ENCODE measurements at regions not wholly inside any gene's neighbourhood (a gene's known extent, or its start where the extent isn't known, plus 50 kb on each side); places are given as distances from the start of the nearest gene placed in this dataset.

- no peaks in the 10 kb centered on the region for H3K36me3 ChIP-seq (replicated peaks in 1 of 2; ENCODE audit: control insufficient read depth in 1 of 2, insufficient read depth in 2 of 2, low read length in 1 of 2)
- no peak overlapping the region for H3K4me2 ChIP-seq
- no peaks in the 10 kb centered on the region for H3K4me1 ChIP-seq (ENCODE audit: control insufficient read depth in 1 of 2, insufficient read depth in 2 of 2, low read depth in 1 of 2, low read length in 1 of 2)
- H3K9ac ChIP-seq: no peak overlapping the region
- TF ChIP-seq FOXJ3 (CRISPR knock-in tag; IDR thresholded peaks at IDR 0.05): no peak
- TF ChIP-seq MAX (IDR thresholded peaks at IDR 0.05; ENCODE audit: low read depth): no peak
- TF ChIP-seq USF1 (IDR thresholded peaks at IDR 0.05; ENCODE audit: borderline replicate concordance, low read depth): no peak
- TF ChIP-seq CTCF (IDR thresholded peaks at IDR 0.05): no peak
- TF ChIP-seq FOXM1 (IDR thresholded peaks at IDR 0.05; ENCODE audit: low read depth): no peak
- no peak for TF ChIP-seq REST (IDR thresholded peaks at IDR 0.05; ENCODE audit: low read depth, low read length)
- TF ChIP-seq JUND (IDR thresholded peaks at IDR 0.05): no peak
- TF ChIP-seq EZH2phosphoT487 (IDR thresholded peaks at IDR 0.05; ENCODE audit: borderline replicate concordance, low read depth): no peak
- no peak for TF ChIP-seq USF2 (IDR thresholded peaks at IDR 0.05; ENCODE audit: borderline replicate concordance, low read depth, low read length)
- TF ChIP-seq TCF12 (IDR thresholded peaks at IDR 0.05): no peak
- no peak for TF ChIP-seq RXRA (IDR thresholded peaks at IDR 0.05; ENCODE audit: borderline replicate concordance, low read depth)
- TF ChIP-seq NRF1 (IDR thresholded peaks at IDR 0.05; ENCODE audit: low read depth, low read length): no peak
- TF ChIP-seq SMC3 (IDR thresholded peaks at IDR 0.05; ENCODE audit: low read depth, low read length): no peak
- 13% methylated on average over 3 of the region's 3 CpGs for WGBS (ENCODE audit: low lambda C conversion rate)
- no peak overlapping the region for H3K27ac ChIP-seq (ENCODE audit: low read depth in 2 of 2, low read length in 1 of 2)
- DNase-seq: no peak
- no peaks in the 10 kb centered on the region for H3K9me3 ChIP-seq
- no peaks in the 10 kb centered on the region for H3K9me2 ChIP-seq
- POLR2A ChIA-PET: no interaction called here
- H2AFZ ChIP-seq (ENCODE audit: low read depth): no peak overlapping the region
- H3F3A ChIP-seq (replicated peaks; ENCODE audit: insufficient read depth): no peaks in the 10 kb centered on the region
- no peaks in the 10 kb centered on the region for H3K27me3 ChIP-seq (ENCODE audit: insufficient read depth)
- H4K20me1 ChIP-seq (ENCODE audit: insufficient read depth): no peaks in the 10 kb centered on the region
- no peak overlapping the region for H3K4me3 ChIP-seq (ENCODE audit: low read depth in 2 of 2, low read length in 1 of 2)
- no peaks in the 10 kb centered on the region for H3K79me2 ChIP-seq (ENCODE audit: insufficient read depth)
- CTCF ChIA-PET: no interaction called here
These were observed 399.2 kb downstream of the NLGN4X start for GRCh38 chrX:5829469-5829868.

Data from SK-N-SH (cell line).